Keratinocyte (primary cell): ENCODE measurements at regions not wholly inside any gene's neighbourhood (a gene's known extent, or its start where the extent isn't known, plus 50 kb on each side); places are given as distances from the start of the nearest gene placed in this dataset.

Experiments
- DNase-seq: peaks from one replicate; pipeline ENCODE4 v3.0.0-alpha.2; 2011; ENCODE audit warnings: low read depth, missing footprints, low spot score
- FAIRE-seq: peaks from 2 replicates; lab custom pipeline; 2011; peaks lifted over from hg19 to GRCh38; lab: Jason Lieb, UNC
- H2AFZ ChIP-seq: 2 replicates; pipeline ENCODE4 v1.6.0; 2012; ENCODE audit warnings: low read length, control low read depth, inconsistent platforms; ENCODE audit not compliant: control insufficient read depth
- H3K27ac ChIP-seq: 2 replicates; pipeline ENCODE4 v1.5.1; 2011; ENCODE audit warnings: low read length; ENCODE audit not compliant: control insufficient read depth, insufficient read depth
- H3K27me3 ChIP-seq: 3 replicates; pipeline ENCODE4 v1.6.0; 2011; ENCODE audit warnings: low read length; ENCODE audit not compliant: control insufficient read depth, insufficient read depth; ENCODE audit errors: extremely low read depth
- H3K36me3 ChIP-seq, 2 experiments: 2 replicates in 1 of 2; 3 replicates in 1 of 2; pipeline ENCODE4 v1.5.1; 2011; ENCODE audit warnings: low read length in 2 of 2, mild to moderate bottlenecking in 1 of 2; ENCODE audit not compliant: control insufficient read depth in 2 of 2, insufficient read depth in 2 of 2; ENCODE audit errors: extremely low read depth in 1 of 2
- H3K4me1 ChIP-seq: 3 replicates; pipeline ENCODE4 v1.5.1; 2011; ENCODE audit warnings: low read length; ENCODE audit not compliant: control insufficient read depth, insufficient read depth; ENCODE audit errors: extremely low read depth
- H3K4me2 ChIP-seq: 3 replicates; pipeline ENCODE4 v1.6.0; 2011; ENCODE audit warnings: low read depth, low read length; ENCODE audit not compliant: control insufficient read depth, insufficient read depth; ENCODE audit errors: extremely low read depth
- H3K4me3 ChIP-seq, 3 experiments: fragments of 200-600 bp in 1 of 3; sonication (generic) in 1 of 3; 2 replicates in 2 of 3; 3 replicates in 1 of 3; pipeline ENCODE4 v1.5.1; 2011 to 2016; ENCODE audit warnings: low read length in 3 of 3, mild to moderate bottlenecking in 3 of 3, control low read depth in 2 of 3, inconsistent platforms in 1 of 3, low read depth in 1 of 3, mixed read lengths in 1 of 3, mixed run types in 1 of 3, moderate library complexity in 1 of 3; ENCODE audit not compliant: control insufficient read depth in 2 of 3, insufficient read depth in 2 of 3; ENCODE audit errors: extremely low read depth in 1 of 3
- H3K79me2 ChIP-seq: 2 replicates; pipeline ENCODE4 v1.6.0; 2012; ENCODE audit warnings: low read length; ENCODE audit not compliant: control insufficient read depth, insufficient read depth
- H3K9ac ChIP-seq: 3 replicates; pipeline ENCODE4 v1.6.0; 2011; ENCODE audit warnings: low read length; ENCODE audit not compliant: control insufficient read depth, insufficient read depth; ENCODE audit errors: extremely low read depth
- H3K9me1 ChIP-seq: 3 replicates; pipeline ENCODE4 v1.6.0; 2011; ENCODE audit warnings: low read length; ENCODE audit not compliant: control insufficient read depth, insufficient read depth; ENCODE audit errors: extremely low read depth
- H3K9me3 ChIP-seq: 2 replicates; pipeline ENCODE4 v1.5.1; 2012; ENCODE audit warnings: low read depth, low read length; ENCODE audit not compliant: control insufficient read depth
- H4K20me1 ChIP-seq: 3 replicates; pipeline ENCODE4 v1.6.0; 2011; ENCODE audit warnings: low read length; ENCODE audit not compliant: control insufficient read depth, insufficient read depth; ENCODE audit errors: extremely low read depth
- EZH2 ChIP-seq: IDR thresholded peaks from one replicate; pipeline ENCODE4 v1.6.1; 2012; ENCODE audit warnings: inconsistent platforms, mild to moderate bottlenecking, low read length, moderate library complexity
- dilution Hi-C: fragments of 300-500 bp; cut with MboI; formaldehyde crosslinking; loops from one replicate; pipeline ENCODE4 v1.7.0; 2020; ENCODE audit warnings: low sequenced_read_pairs; ENCODE audit not compliant: extremely low pct_ligation_motif_present
- TF ChIP-seq, protein P1 (sequence below), 3 experiments: IDR thresholded peaks in 1 of 3; conservative IDR thresholded peaks in 1 of 3; optimal IDR thresholded peaks in 1 of 3; 2 replicates in 2 of 3; 3 replicates in 1 of 3; pipeline versions ENCODE3 to v1.5.1; 2011; ENCODE audit warnings: low read length in 3 of 3, mild to moderate bottlenecking in 3 of 3, moderate library complexity in 2 of 3, control low read depth in 1 of 3, inconsistent platforms in 1 of 3; ENCODE audit not compliant: insufficient read depth in 2 of 3; ENCODE audit errors: extremely low read depth in 1 of 3

DNA sequence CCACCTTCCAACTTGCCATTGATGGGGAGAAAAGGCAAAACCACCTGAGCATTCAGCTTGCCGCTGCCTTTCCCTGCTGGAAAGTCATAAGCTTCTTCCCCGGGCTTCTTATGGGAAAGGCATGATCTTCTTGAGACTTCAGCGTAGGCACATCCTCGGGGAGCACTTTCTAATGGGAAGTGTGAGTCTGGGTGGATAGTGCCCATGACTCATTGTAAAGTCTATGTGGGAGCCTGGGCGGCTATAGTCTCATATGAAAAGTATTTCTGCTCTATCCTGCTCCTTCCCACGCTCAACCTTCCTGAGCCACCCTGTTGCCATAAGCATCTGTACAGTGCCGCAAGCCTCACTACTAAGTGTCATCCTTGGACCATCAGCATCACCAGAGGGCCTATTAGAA lies 309.9 kb upstream of the THBS1 start:
- Histone ChIP-seq H2AFZ (no peak overlapping the region), H3K27ac (peak overlapping the region; percentile 30), H3K4me2 (peak overlapping the region; percentile 44), H3K79me2 (no peaks in the 10 kb centered on the region), H3K9ac (no peak overlapping the region), H3K4me3 (no peak overlapping the region), H4K20me1 (no peaks in the 10 kb centered on the region), H3K36me3 (no peaks in the 10 kb centered on the region), H3K9me3 (no peaks in the 10 kb centered on the region), H3K4me1 (peaks cover 33% of the 10 kb centered on the region), H3K27me3 (no peaks in the 10 kb centered on the region), H3K9me1 (no peaks in the 10 kb centered on the region)
- TF ChIP-seq, protein P1, sequence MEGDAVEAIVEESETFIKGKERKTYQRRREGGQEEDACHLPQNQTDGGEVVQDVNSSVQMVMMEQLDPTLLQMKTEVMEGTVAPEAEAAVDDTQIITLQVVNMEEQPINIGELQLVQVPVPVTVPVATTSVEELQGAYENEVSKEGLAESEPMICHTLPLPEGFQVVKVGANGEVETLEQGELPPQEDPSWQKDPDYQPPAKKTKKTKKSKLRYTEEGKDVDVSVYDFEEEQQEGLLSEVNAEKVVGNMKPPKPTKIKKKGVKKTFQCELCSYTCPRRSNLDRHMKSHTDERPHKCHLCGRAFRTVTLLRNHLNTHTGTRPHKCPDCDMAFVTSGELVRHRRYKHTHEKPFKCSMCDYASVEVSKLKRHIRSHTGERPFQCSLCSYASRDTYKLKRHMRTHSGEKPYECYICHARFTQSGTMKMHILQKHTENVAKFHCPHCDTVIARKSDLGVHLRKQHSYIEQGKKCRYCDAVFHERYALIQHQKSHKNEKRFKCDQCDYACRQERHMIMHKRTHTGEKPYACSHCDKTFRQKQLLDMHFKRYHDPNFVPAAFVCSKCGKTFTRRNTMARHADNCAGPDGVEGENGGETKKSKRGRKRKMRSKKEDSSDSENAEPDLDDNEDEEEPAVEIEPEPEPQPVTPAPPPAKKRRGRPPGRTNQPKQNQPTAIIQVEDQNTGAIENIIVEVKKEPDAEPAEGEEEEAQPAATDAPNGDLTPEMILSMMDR (optimal IDR thresholded peaks at IDR 0.05 in 1 of 3, IDR thresholded peaks at IDR 0.05 in 1 of 3, conservative IDR thresholded peaks at IDR 0.05 in 1 of 3; ENCODE audit: extremely low read depth in 1 of 3, insufficient read depth in 2 of 3, low read length in 3 of 3) = no peak
- no peak for TF ChIP-seq EZH2
- dilution Hi-C loops = no loop called here
- peak; percentile 83 for FAIRE-seq
- no peak for DNase-seq

DNA sequence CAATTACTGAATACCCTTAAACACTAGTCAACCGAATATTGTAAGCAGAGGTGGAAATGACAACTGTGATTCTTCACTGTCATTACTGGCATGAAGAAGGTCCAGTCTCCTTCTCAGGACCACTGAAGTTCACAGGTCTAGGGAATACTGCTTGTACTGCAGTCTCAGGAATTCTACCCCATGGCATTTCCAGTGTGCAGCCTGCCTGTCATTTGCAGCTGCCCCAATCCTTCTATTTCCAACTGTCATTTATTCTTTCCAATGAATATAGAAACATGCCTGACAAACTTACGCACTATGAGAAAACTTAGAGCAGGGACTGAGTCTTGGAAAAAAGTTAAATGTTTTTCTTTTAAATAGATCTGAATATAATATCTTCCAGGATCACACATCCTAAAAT lies 308.0 kb upstream of the THBS1 start:
- H2AFZ ChIP-seq = no peak overlapping the region
- no peaks in the 10 kb centered on the region for H3K36me3 ChIP-seq
- TF ChIP-seq, protein P1 (optimal IDR thresholded peaks at IDR 0.05 in 1 of 3, IDR thresholded peaks at IDR 0.05 in 1 of 3, conservative IDR thresholded peaks at IDR 0.05 in 1 of 3; ENCODE audit: extremely low read depth in 1 of 3, insufficient read depth in 2 of 3, low read length in 3 of 3) = no peak
- TF ChIP-seq EZH2 = no peak
- dilution Hi-C loops = no loop called here
- H3K79me2 ChIP-seq = no peaks in the 10 kb centered on the region
- H3K4me2 ChIP-seq = no peak overlapping the region
- peaks cover 22% of the 10 kb centered on the region for H3K4me1 ChIP-seq
- no peaks in the 10 kb centered on the region for H3K9me3 ChIP-seq
- H3K27ac ChIP-seq = no peak overlapping the region
- DNase-seq = no peak
- H3K9me1 ChIP-seq = no peaks in the 10 kb centered on the region
- H4K20me1 ChIP-seq = no peaks in the 10 kb centered on the region
- no peak overlapping the region for H3K9ac ChIP-seq
- no peak overlapping the region for H3K4me3 ChIP-seq
- FAIRE-seq = no peak
- no peaks in the 10 kb centered on the region for H3K27me3 ChIP-seq
